Mesenchymal stem cell (in vitro differentiated cells and primary cell): ENCODE measurements at regions not wholly inside any gene's neighbourhood (a gene's known extent, or its start where the extent isn't known, plus 50 kb on each side); places are given as distances from the start of the nearest gene placed in this dataset.

Experiments used
- DNase-seq: peaks from one replicate; pipeline ENCODE4 v3.0.0-alpha.2; 2013
- H2AFZ ChIP-seq: one replicate; pipeline ENCODE4 v1.6.1; 2013; ENCODE audit warnings: low read depth, mild to moderate bottlenecking, control low read depth, inconsistent platforms, low read length, moderate library complexity
- H2AK5ac ChIP-seq: 2 replicates; pipeline ENCODE4 v1.6.1; 2013; ENCODE audit warnings: low read length, moderate library complexity, mild to moderate bottlenecking, inconsistent platforms; ENCODE audit not compliant: severe bottlenecking
- H2BK120ac ChIP-seq: one replicate; pipeline ENCODE4 v1.6.1; 2013; ENCODE audit warnings: low read depth, mild to moderate bottlenecking, inconsistent platforms, low read length, moderate library complexity
- H2BK12ac ChIP-seq, 2 experiments: one replicate each; pipeline ENCODE4 v1.6.1; 2013; ENCODE audit warnings: inconsistent platforms in 2 of 2, low read length in 2 of 2, mild to moderate bottlenecking in 2 of 2, moderate library complexity in 2 of 2, control low read depth in 1 of 2
- H2BK15ac ChIP-seq: one replicate; pipeline ENCODE4 v1.6.1; 2013; ENCODE audit warnings: mild to moderate bottlenecking, low read depth, inconsistent platforms; ENCODE audit not compliant: poor library complexity, severe bottlenecking
- H2BK5ac ChIP-seq: 2 replicates; pipeline ENCODE4 v1.6.1; 2013; ENCODE audit warnings: low read depth, mild to moderate bottlenecking, low read length, control low read depth, inconsistent platforms; ENCODE audit not compliant: poor library complexity, severe bottlenecking
- H3K14ac ChIP-seq, 2 experiments: one replicate each; pipeline ENCODE4 v1.6.1; 2013; ENCODE audit warnings: inconsistent platforms in 2 of 2, low read length in 2 of 2, control low read depth in 1 of 2, mild to moderate bottlenecking in 1 of 2, moderate library complexity in 1 of 2
- H3K18ac ChIP-seq, 2 experiments: one replicate each; pipeline ENCODE4 v1.6.1; 2013; ENCODE audit warnings: inconsistent platforms in 2 of 2, low read length in 2 of 2, control low read depth in 1 of 2, low read depth in 1 of 2, mild to moderate bottlenecking in 1 of 2
- H3K23ac ChIP-seq, 2 experiments: one replicate each; pipeline ENCODE4 v1.6.1; 2013; ENCODE audit warnings: inconsistent platforms in 2 of 2, low read length in 2 of 2, mild to moderate bottlenecking in 2 of 2, moderate library complexity in 2 of 2, control low read depth in 1 of 2
- H3K27ac ChIP-seq: 2 replicates; pipeline ENCODE4 v1.5.1; 2013; ENCODE audit warnings: mild to moderate bottlenecking, moderate library complexity, low read length, control low read depth, inconsistent platforms; ENCODE audit not compliant: poor library complexity, severe bottlenecking
- H3K27me3 ChIP-seq, 2 experiments: 2 replicates each; pipeline versions ENCODE4 v1.6.1 to v1.7.0; 2013; ENCODE audit warnings: low read length in 2 of 2, mild to moderate bottlenecking in 2 of 2, moderate library complexity in 2 of 2, control low read depth in 1 of 2, inconsistent platforms in 1 of 2; ENCODE audit not compliant: control insufficient read depth in 1 of 2, insufficient read depth in 1 of 2
- H3K36me3 ChIP-seq, 2 experiments: 2 replicates each; pipeline versions ENCODE4 v1.6.1 to v1.7.0; 2013; ENCODE audit warnings: low read length in 2 of 2, control low read depth in 1 of 2, inconsistent platforms in 1 of 2, low read depth in 1 of 2, mild to moderate bottlenecking in 1 of 2; ENCODE audit not compliant: insufficient read depth in 2 of 2, control insufficient read depth in 1 of 2
- H3K4ac ChIP-seq, 2 experiments: one replicate each; pipeline ENCODE4 v1.6.1; 2013; ENCODE audit warnings: inconsistent platforms in 2 of 2, low read length in 2 of 2, mild to moderate bottlenecking in 2 of 2, moderate library complexity in 2 of 2, control low read depth in 1 of 2, low read depth in 1 of 2
- H3K4me1 ChIP-seq: 2 replicates; pipeline ENCODE4 v1.6.1; 2013; ENCODE audit warnings: low read depth, low read length, control low read depth; ENCODE audit not compliant: control insufficient read depth, insufficient read depth
- H3K4me2 ChIP-seq: 2 replicates; pipeline ENCODE4 v1.6.1; 2013; ENCODE audit warnings: low read length, mild to moderate bottlenecking, inconsistent platforms; ENCODE audit not compliant: poor library complexity, severe bottlenecking
- H3K4me3 ChIP-seq, 2 experiments: 2 replicates each; pipeline versions ENCODE4 v1.5.1 to v1.7.0; 2013; ENCODE audit warnings: low read length in 2 of 2, mild to moderate bottlenecking in 2 of 2, control low read depth in 1 of 2, low read depth in 1 of 2; ENCODE audit not compliant: insufficient read depth in 1 of 2
- H3K79me1 ChIP-seq: replicated peaks from 2 replicates; pipeline ENCODE4 v1.6.1; 2013; ENCODE audit warnings: mild to moderate bottlenecking, control low read depth, low read length, inconsistent platforms; ENCODE audit not compliant: poor library complexity, severe bottlenecking
- H3K9ac ChIP-seq: 2 replicates; pipeline ENCODE4 v1.7.0; 2013; ENCODE audit warnings: mild to moderate bottlenecking, low read length, moderate library complexity
- H3K9me3 ChIP-seq: 2 replicates; pipeline ENCODE4 v1.7.0; 2013; ENCODE audit warnings: mild to moderate bottlenecking, low read length; ENCODE audit not compliant: control insufficient read depth
- H4K8ac ChIP-seq: one replicate; pipeline ENCODE4 v1.6.1; 2013; ENCODE audit warnings: inconsistent platforms, mild to moderate bottlenecking, low read length, moderate library complexity
- H4K91ac ChIP-seq: one replicate; pipeline ENCODE4 v1.6.1; 2013; ENCODE audit warnings: mild to moderate bottlenecking, low read length, inconsistent platforms
- WGBS: methylation state at CpG from one replicate; pipeline ENCODE4 v1.1.7; 2013; ENCODE audit warnings: mixed read lengths; 5-methylcytosine and 5-hydroxymethylcytosine counted together

DNA sequence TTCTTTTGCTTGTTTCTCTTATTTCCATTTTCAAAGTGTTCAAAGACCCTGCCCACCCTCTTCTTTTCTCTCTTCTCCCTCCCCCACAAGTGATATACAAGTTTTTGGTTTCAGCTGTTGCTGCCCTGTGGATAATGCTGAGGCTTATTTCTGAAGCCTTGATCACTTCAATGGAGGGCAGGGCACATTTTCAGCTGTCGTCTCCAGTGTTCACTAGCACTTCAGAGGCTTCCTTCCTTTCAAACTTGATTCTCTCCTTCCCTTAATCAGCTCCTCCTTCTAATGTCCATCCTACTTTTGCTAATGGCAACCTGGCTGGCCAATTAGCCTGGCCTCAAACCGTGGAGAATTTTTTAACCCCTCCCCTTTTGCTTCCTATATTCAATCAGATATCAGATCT lies 435.7 kb upstream of the RUNX1 start:
- Histone ChIP-seq H3K18ac (no peak overlapping the region), H3K9me3 (no peaks in the 10 kb centered on the region), H2BK12ac (peak overlapping the region in 1 of 2 experiments; percentile 32), H3K27me3 (peaks cover 0 to 13% of the 10 kb centered on the region in 2 experiments), H3K9ac (no peak overlapping the region), H2BK15ac (no peak overlapping the region), H3K36me3 (no peaks in the 10 kb centered on the region), H2AFZ (no peak overlapping the region), H2AK5ac (no peak overlapping the region), H3K14ac (no peak overlapping the region), H3K4ac (no peak overlapping the region), H3K23ac (no peak overlapping the region), H3K79me1 (no peaks in the 10 kb centered on the region), H3K4me2 (no peak overlapping the region), H3K4me1 (no peaks in the 10 kb centered on the region), H3K27ac (no peak overlapping the region), H3K4me3 (no peak overlapping the region), H4K91ac (no peak overlapping the region), H4K8ac (no peak overlapping the region), H2BK5ac (no peak overlapping the region), H2BK120ac (no peak overlapping the region)
- DNase-seq = no peak
- 74% methylated on average over 2 of the region's 2 CpGs for WGBS

GRCh38 chr21:35484032-35484431 lies 434.9 kb upstream of the RUNX1 start:
- Histone ChIP-seq H3K9ac (no peak overlapping the region), H3K4me1 (no peaks in the 10 kb centered on the region), H2BK15ac (no peak overlapping the region), H3K18ac (no peak overlapping the region), H3K79me1 (no peaks in the 10 kb centered on the region), H3K4ac (no peak overlapping the region), H3K36me3 (no peaks in the 10 kb centered on the region), H3K4me2 (no peak overlapping the region), H3K9me3 (peaks cover 6% of the 10 kb centered on the region), H4K8ac (no peak overlapping the region), H4K91ac (no peak overlapping the region), H2BK5ac (no peak overlapping the region), H3K4me3 (no peak overlapping the region), H3K27ac (no peak overlapping the region), H2BK120ac (no peak overlapping the region), H2BK12ac (no peak overlapping the region), H3K14ac (no peak overlapping the region), H3K23ac (no peak overlapping the region), H2AK5ac (no peak overlapping the region), H2AFZ (no peak overlapping the region), H3K27me3 (peaks cover 0 to 10% of the 10 kb centered on the region in 2 experiments)
- DNase-seq = no peak
- WGBS = no CpG with 5 or more reads among the region's 2 CpGs

DNA sequence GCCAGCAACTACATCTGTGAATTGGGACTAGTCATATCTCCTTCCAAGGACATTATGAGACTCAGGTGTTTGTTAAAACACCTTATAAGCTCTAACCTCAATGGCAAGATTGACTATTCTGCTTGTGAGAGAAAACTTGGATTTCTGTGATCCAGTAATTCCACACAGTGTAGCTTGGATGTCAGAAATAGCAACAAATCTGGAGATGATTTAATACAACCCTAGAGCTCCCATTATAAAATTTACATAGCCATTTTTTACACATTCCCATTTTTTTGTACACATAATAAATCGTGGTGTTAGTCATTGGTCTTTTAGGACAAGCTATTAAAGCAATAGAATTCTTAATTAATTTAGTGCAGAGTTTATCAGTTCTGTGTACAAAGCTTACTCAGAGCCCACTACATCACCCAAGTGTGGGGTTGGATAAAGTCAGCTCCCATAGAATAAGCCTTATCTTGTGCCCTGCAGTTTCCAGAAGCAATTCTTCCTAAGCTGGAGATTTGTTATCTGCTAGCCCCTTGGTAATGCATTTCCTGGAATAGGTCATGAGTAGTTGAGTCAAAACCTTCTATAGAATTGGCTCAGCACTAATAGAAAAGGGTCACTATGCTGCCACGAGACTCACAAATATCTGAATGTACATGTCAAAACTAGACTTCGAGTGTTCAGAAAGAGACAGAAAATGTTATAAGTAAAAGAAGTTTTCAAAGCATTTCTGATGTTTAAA lies 434.0 kb upstream of the RUNX1 start:
- Histone ChIP-seq H3K18ac (no peak overlapping the region), H2BK15ac (no peak overlapping the region), H2AFZ (no peak overlapping the region), H3K27me3 (peaks cover 0 to 9% of the 10 kb centered on the region in 2 experiments), H3K4ac (no peak overlapping the region), H2BK5ac (no peak overlapping the region), H3K23ac (no peak overlapping the region), H3K9me3 (peaks cover 6% of the 10 kb centered on the region), H3K9ac (no peak overlapping the region), H3K36me3 (no peaks in the 10 kb centered on the region), H3K4me3 (no peak overlapping the region), H2BK12ac (no peak overlapping the region), H3K27ac (no peak overlapping the region), H3K4me2 (no peak overlapping the region), H4K91ac (no peak overlapping the region), H4K8ac (no peak overlapping the region), H3K14ac (no peak overlapping the region), H3K79me1 (no peaks in the 10 kb centered on the region), H2AK5ac (no peak overlapping the region), H2BK120ac (no peak overlapping the region), H3K4me1 (no peaks in the 10 kb centered on the region)
- DNase-seq = peak; percentile 17
- no CpG with 5 or more reads among the region's 3 CpGs for WGBS

- no peak overlapping the region for H2AFZ ChIP-seq
- no peak overlapping the region for H4K91ac ChIP-seq
- WGBS = 94% methylated on average over 2 of the region's 2 CpGs
- H3K14ac ChIP-seq = no peak overlapping the region
- H3K4me2 ChIP-seq = no peak overlapping the region
- no peak overlapping the region for H3K23ac ChIP-seq
- no peak overlapping the region for H3K4ac ChIP-seq
- no peaks in the 10 kb centered on the region for H3K79me1 ChIP-seq
- H3K4me1 ChIP-seq = peaks cover 1% of the 10 kb centered on the region
- peaks cover 6% of the 10 kb centered on the region for H3K9me3 ChIP-seq
- H2BK12ac ChIP-seq = no peak overlapping the region
- H3K9ac ChIP-seq = no peak overlapping the region
- H2BK15ac ChIP-seq = no peak overlapping the region
- no peak overlapping the region for H3K18ac ChIP-seq
- no peak overlapping the region for H2AK5ac ChIP-seq
- no peak overlapping the region for H2BK120ac ChIP-seq
- H3K27me3 ChIP-seq = peaks cover 0 to 5% of the 10 kb centered on the region in 2 experiments
- H2BK5ac ChIP-seq = no peak overlapping the region
- no peaks in the 10 kb centered on the region for H3K36me3 ChIP-seq
- H3K27ac ChIP-seq = no peak overlapping the region
- H4K8ac ChIP-seq = no peak overlapping the region
- no peak overlapping the region for H3K4me3 ChIP-seq
- no peak for DNase-seq
Observed at GRCh38 chr21:35482096-35482495, 433.0 kb upstream of the RUNX1 start.
